Mucosa of descending colon (tissue), 3 donors: ENCODE measurements at regions not wholly inside any gene's neighbourhood (a gene's known extent, or its start where the extent isn't known, plus 50 kb on each side); places are given as distances from the start of the nearest gene placed in this dataset.

Experiments used
- ATAC-seq: fragments of 200-7000 bp; cut with Tn5 transposase; one replicate; pipeline ENCODE4 v1.9.1; 2020; ENCODE audit warnings: mild to moderate bottlenecking, moderate library complexity
- DNase-seq, 3 donors: peaks; one replicate each; pipeline ENCODE4 v3.0.0-alpha.2; 2020
- H3K36me3 ChIP-seq: fragments of 200-600 bp; one replicate; pipeline ENCODE4 v1.8.0; 2021; ENCODE audit warnings: low read depth, mild to moderate bottlenecking
- H3K4me1 ChIP-seq: fragments of 200-600 bp; one replicate; pipeline ENCODE4 v1.8.0; 2021; ENCODE audit warnings: low read depth, mild to moderate bottlenecking
- H3K4me3 ChIP-seq: fragments of 200-600 bp; one replicate; pipeline ENCODE4 v1.8.0; 2021; ENCODE audit warnings: mild to moderate bottlenecking
- H3K9me3 ChIP-seq: fragments of 200-600 bp; one replicate; pipeline ENCODE4 v1.8.0; 2021; ENCODE audit warnings: mild to moderate bottlenecking
- CTCF ChIP-seq: fragments of 200-600 bp; IDR thresholded peaks from one replicate; pipeline ENCODE4 v1.8.0; 2022; ENCODE audit warnings: antibody characterized with exemption, mild to moderate bottlenecking
- intact Hi-C, 2 donors: fragments of 100-400 bp; cut with DNase I in 1 of 2; cut with micrococcal nuclease in 1 of 2; formaldehyde crosslinking; loops; one replicate each; pipeline versions ENCODE4 v1.11.0 to v1.11.1; 2022; cut with DNase I, micrococcal nuclease
- donor health status: DM: no; HTN: no; CAD: no; lungs with moderate emphysema.
- donor health status: DM: no; HTN: no; CAD: no.
- donor health status: DM: no; HTN: yes; CAD: no.

- no peak for ATAC-seq
- Histone ChIP-seq H3K4me3 (no peak overlapping the region), H3K9me3 (no peaks in the 10 kb centered on the region), H3K4me1 (no peaks in the 10 kb centered on the region), H3K36me3 (no peaks in the 10 kb centered on the region)
- no peak for TF ChIP-seq CTCF
- DNase-seq: no peak
- intact Hi-C loops: no loop called here
Observed at GRCh38 chr20:9923648-9924047, 84.8 kb upstream of the PAK5 start.

DNA sequence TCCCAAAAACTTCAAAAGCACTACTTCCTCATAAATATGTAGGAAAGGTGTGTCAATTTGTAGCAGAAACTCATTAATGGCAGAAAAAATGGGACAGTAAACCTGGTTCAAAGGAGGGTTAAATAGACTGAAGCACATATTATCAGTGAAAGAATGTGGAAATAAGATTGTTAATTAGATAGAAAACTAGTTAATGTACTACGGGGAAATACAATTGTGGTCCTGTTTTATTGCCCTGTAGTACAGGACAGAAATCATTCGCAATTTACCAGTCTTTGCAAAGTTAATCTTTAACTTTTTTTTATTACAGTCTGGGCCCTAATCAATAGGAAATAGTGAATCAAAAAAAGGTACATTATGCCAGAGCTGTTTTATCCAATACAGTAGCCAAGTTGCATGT is 82.0 kb upstream of the PAK5 start:
- ATAC-seq (peak; percentile 71), DNase-seq (no peak)
- TF ChIP-seq CTCF: no peak
- Histone ChIP-seq H3K4me1 (no peaks in the 10 kb centered on the region), H3K9me3 (no peaks in the 10 kb centered on the region), H3K4me3 (no peak overlapping the region), H3K36me3 (no peaks in the 10 kb centered on the region)
- intact Hi-C loops: no loop called here

DNA sequence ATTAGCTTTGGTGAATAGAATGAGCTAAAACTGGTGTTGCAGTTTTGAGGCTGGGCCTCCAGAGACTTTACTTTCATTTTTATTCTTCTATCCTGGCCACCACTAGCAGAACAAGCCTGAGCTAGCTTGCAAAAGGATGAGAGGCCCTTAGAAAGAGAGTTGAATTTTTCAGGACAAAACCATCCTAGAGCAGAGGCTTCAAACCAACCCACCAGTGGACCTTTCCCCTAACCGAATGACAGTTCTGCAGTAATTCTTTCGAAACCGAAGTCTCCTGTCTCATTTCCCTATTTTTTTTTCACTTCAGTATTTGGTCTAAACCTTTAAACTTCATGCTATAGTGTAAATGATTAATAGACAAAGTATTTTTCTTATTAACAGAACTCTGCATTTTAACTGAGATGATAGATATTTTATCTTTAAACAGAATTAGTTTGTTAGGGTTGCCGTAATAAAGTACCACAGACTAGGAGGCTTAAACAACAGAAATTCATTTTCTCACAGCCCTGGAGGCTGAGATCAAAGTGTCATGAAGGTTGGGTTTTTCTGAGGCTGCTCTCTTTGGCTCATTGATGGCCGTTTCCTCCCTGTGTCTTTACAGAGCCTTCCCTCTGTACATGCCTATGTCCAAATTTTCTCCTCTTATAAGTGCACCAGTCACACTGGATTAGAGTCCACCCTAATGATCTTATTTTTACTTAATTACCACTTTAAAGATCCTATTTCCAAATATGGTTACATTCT is 80.6 kb upstream of the PAK5 start:
- intact Hi-C loops: loop anchor here in 1 of 2 donors (5.0 kb wide), 1 partner anchor 302 kb away; no protein-coding TSS in a partner anchor
- Histone ChIP-seq H3K4me1 (no peaks in the 10 kb centered on the region), H3K4me3 (no peak overlapping the region), H3K36me3 (no peaks in the 10 kb centered on the region), H3K9me3 (no peaks in the 10 kb centered on the region)
- no peak for ATAC-seq
- no peak for TF ChIP-seq CTCF
- DNase-seq: no peak

DNA sequence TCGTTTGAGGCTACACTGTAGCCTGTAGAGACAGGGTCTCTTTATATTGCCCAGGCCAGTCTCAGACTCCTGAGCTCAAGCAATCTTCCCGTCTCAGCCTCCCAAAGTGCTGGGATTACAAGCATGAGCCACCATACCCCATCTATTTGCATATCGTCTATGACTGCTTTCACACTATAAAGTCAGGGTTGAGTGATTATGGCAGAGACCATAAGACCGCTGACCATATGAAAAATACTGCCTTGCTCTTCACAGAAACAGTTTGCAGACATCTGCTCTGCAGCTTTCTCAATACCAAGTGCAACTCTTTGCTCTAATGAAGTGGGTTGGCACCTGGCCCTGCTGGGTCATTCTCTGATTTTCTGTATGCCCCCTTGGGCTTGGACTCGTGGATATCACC is 79.5 kb upstream of the PAK5 start:
- H3K9me3 ChIP-seq: no peaks in the 10 kb centered on the region
- H3K36me3 ChIP-seq: no peaks in the 10 kb centered on the region
- intact Hi-C loops: loop anchor here in 1 of 2 donors (5.0 kb wide), 1 partner anchor 301 kb away; no protein-coding TSS in a partner anchor
- no peak overlapping the region for H3K4me3 ChIP-seq
- ATAC-seq (no peak), DNase-seq (no peak)
- no peaks in the 10 kb centered on the region for H3K4me1 ChIP-seq
- no peak for TF ChIP-seq CTCF

- TF ChIP-seq CTCF: no peak
- no peak for ATAC-seq
- intact Hi-C loops: loop anchor here in 1 of 2 donors (5.0 kb wide), 1 partner anchor 299 kb away; no protein-coding TSS in a partner anchor
Observed at GRCh38 chr20:9916761-9917160, 77.9 kb upstream of the PAK5 start.

More at GRCh38 chr20:9916761-9917160, 77.9 kb upstream of the PAK5 start:
- no peaks in the 10 kb centered on the region for H3K36me3 ChIP-seq
- no peak for DNase-seq
- H3K9me3 ChIP-seq: no peaks in the 10 kb centered on the region
- no peak overlapping the region for H3K4me3 ChIP-seq
- no peaks in the 10 kb centered on the region for H3K4me1 ChIP-seq
